H9 (cell line): ENCODE measurements at regions not wholly inside any gene's neighbourhood (a gene's known extent, or its start where the extent isn't known, plus 50 kb on each side); places are given as distances from the start of the nearest gene placed in this dataset.
A peak's percentile ranks its signal among the peaks of the same experiment; 100 is the strongest.

Source experiments
- DNase-seq: peaks from one replicate; pipeline ENCODE4 v3.0.0-alpha.2; 2017
- H2AFZ ChIP-seq: one replicate; pipeline ENCODE4 v1.6.1; 2013; ENCODE audit warnings: mild to moderate bottlenecking, low read length, control low read depth, moderate library complexity
- H2AK5ac ChIP-seq: 2 replicates; pipeline ENCODE4 v1.6.1; 2013; ENCODE audit warnings: low read length, control low read depth, mixed read lengths; ENCODE audit not compliant: insufficient read length
- H2BK120ac ChIP-seq: one replicate; pipeline ENCODE4 v1.6.1; 2013; ENCODE audit warnings: low read depth, mild to moderate bottlenecking, low read length, control low read depth, inconsistent platforms; ENCODE audit not compliant: poor library complexity, severe bottlenecking
- H2BK12ac ChIP-seq: 2 replicates; pipeline ENCODE4 v1.6.1; 2013; ENCODE audit warnings: low read length, control low read depth, mixed read lengths, low read depth; ENCODE audit not compliant: insufficient read length
- H2BK15ac ChIP-seq: 2 replicates; pipeline ENCODE4 v1.6.1; 2013; ENCODE audit warnings: low read depth, low read length, control low read depth
- H2BK20ac ChIP-seq: one replicate; pipeline ENCODE4 v1.6.1; 2013; ENCODE audit warnings: low read depth, mild to moderate bottlenecking, low read length, control low read depth, inconsistent platforms; ENCODE audit not compliant: poor library complexity, severe bottlenecking
- H2BK5ac ChIP-seq: 2 replicates; pipeline ENCODE4 v1.6.1; 2013; ENCODE audit warnings: low read length, control low read depth, mixed read lengths; ENCODE audit not compliant: insufficient read length
- H3K14ac ChIP-seq: 2 replicates; pipeline ENCODE4 v1.6.1; 2013; ENCODE audit warnings: low read length, control low read depth; ENCODE audit not compliant: insufficient read depth
- H3K18ac ChIP-seq: 2 replicates; pipeline ENCODE4 v1.6.1; 2013; ENCODE audit warnings: low read depth, mild to moderate bottlenecking, mixed read lengths, low read length, control low read depth; ENCODE audit not compliant: insufficient read length
- H3K23ac ChIP-seq: 2 replicates; pipeline ENCODE4 v1.6.1; 2013; ENCODE audit warnings: low read length, control low read depth, mixed read lengths, low read depth; ENCODE audit not compliant: insufficient read length
- H3K23me2 ChIP-seq: 2 replicates; pipeline ENCODE4 v1.6.1; 2013; ENCODE audit warnings: low read depth, mild to moderate bottlenecking, mixed read lengths, low read length, control low read depth; ENCODE audit not compliant: insufficient read length, poor library complexity, severe bottlenecking
- H3K27ac ChIP-seq: 2 replicates; pipeline ENCODE4 v1.5.1; 2013; ENCODE audit warnings: low read length, control low read depth, mixed read lengths, low read depth; ENCODE audit not compliant: insufficient read length
- H3K27me3 ChIP-seq: 2 replicates; pipeline ENCODE4 v1.6.1; 2013; ENCODE audit warnings: low read length, control low read depth, inconsistent platforms; ENCODE audit not compliant: insufficient read depth
- H3K4ac ChIP-seq: 2 replicates; pipeline ENCODE4 v1.6.1; 2013; ENCODE audit warnings: low read depth, mild to moderate bottlenecking, control low read depth, inconsistent platforms, low read length, moderate library complexity
- H3K4me1 ChIP-seq: 2 replicates; pipeline ENCODE4 v1.6.1; 2013; ENCODE audit warnings: low read length, control low read depth, inconsistent platforms; ENCODE audit not compliant: insufficient read depth
- H3K4me2 ChIP-seq: 2 replicates; pipeline ENCODE4 v1.6.1; 2013; ENCODE audit warnings: low read length, control low read depth, mixed read lengths; ENCODE audit not compliant: insufficient read length, insufficient read depth
- H3K56ac ChIP-seq: 2 replicates; pipeline ENCODE4 v1.6.1; 2013; ENCODE audit warnings: low read depth, mild to moderate bottlenecking, mixed read lengths, low read length, control low read depth; ENCODE audit not compliant: insufficient read length
- H3K79me1 ChIP-seq: 2 replicates; pipeline ENCODE4 v1.6.1; 2013; ENCODE audit warnings: low read depth, mild to moderate bottlenecking, moderate library complexity, low read length, control low read depth, inconsistent platforms; ENCODE audit not compliant: insufficient read depth, poor library complexity, severe bottlenecking
- H3K79me2 ChIP-seq: 2 replicates; pipeline ENCODE4 v1.6.1; 2013; ENCODE audit warnings: low read length, control low read depth, inconsistent platforms; ENCODE audit not compliant: insufficient read depth
- H3K9ac ChIP-seq: 2 replicates; pipeline ENCODE4 v1.6.1; 2013; ENCODE audit warnings: low read length, control low read depth, mixed read lengths; ENCODE audit not compliant: insufficient read length; ENCODE audit errors: extremely low read depth
- H3K9me3 ChIP-seq: one replicate; pipeline ENCODE4 v1.6.1; 2013; ENCODE audit warnings: low read depth, low read length, inconsistent platforms; ENCODE audit not compliant: control insufficient read depth
- H3T11ph ChIP-seq: one replicate; pipeline ENCODE4 v1.6.1; 2013; ENCODE audit warnings: mild to moderate bottlenecking, low read length, control low read depth, inconsistent platforms
- H4K20me1 ChIP-seq: one replicate; pipeline ENCODE4 v1.6.1; 2013; ENCODE audit not compliant: control insufficient read depth, insufficient read length, insufficient read depth
- H4K5ac ChIP-seq: 2 replicates; pipeline ENCODE4 v1.6.1; 2013; ENCODE audit warnings: low read depth, mild to moderate bottlenecking, mixed read lengths, low read length, control low read depth; ENCODE audit not compliant: insufficient read length
- H4K8ac ChIP-seq: replicated peaks from 2 replicates; pipeline ENCODE4 v1.6.1; 2013; ENCODE audit warnings: low read length, control low read depth, mixed read lengths, low read depth; ENCODE audit not compliant: insufficient read length
- H4K91ac ChIP-seq: 2 replicates; pipeline ENCODE4 v1.6.1; 2013; ENCODE audit warnings: low read depth, mild to moderate bottlenecking, moderate library complexity, mixed read lengths, low read length, control low read depth; ENCODE audit not compliant: insufficient read length
- H3K27ac Mint-ChIP-seq, 3 experiments: 2 replicates in 2 of 3; 3 replicates in 1 of 3; pipeline ENCODE4 v1.8.0; 2020 to 2021; ENCODE audit warnings: mixed read lengths in 3 of 3, mild to moderate bottlenecking in 1 of 3, moderate library complexity in 1 of 3
- H3K27me3 Mint-ChIP-seq: 2 replicates; pipeline ENCODE4 v1.8.0; 2021; ENCODE audit warnings: low read depth, mild to moderate bottlenecking, moderate library complexity, mixed read lengths
- H3K36me3 Mint-ChIP-seq, 3 experiments: 2 replicates in 2 of 3; 3 replicates in 1 of 3; pipeline ENCODE4 v1.8.0; 2020 to 2021; ENCODE audit warnings: low read depth in 3 of 3, mixed read lengths in 3 of 3; ENCODE audit not compliant: insufficient read depth in 1 of 3
- H3K4me1 Mint-ChIP-seq, 2 experiments: 2 replicates each; pipeline ENCODE4 v1.8.0; 2020; ENCODE audit warnings: mixed read lengths in 2 of 2
- H3K4me3 Mint-ChIP-seq, 2 experiments: 2 replicates in 1 of 2; 3 replicates in 1 of 2; pipeline ENCODE4 v1.8.0; 2020 to 2021; ENCODE audit warnings: mild to moderate bottlenecking in 2 of 2, mixed read lengths in 2 of 2, moderate library complexity in 1 of 2
- H3K9me3 Mint-ChIP-seq, 2 experiments: 2 replicates in 1 of 2; 3 replicates in 1 of 2; pipeline ENCODE4 v1.8.0; 2020; ENCODE audit warnings: mild to moderate bottlenecking in 2 of 2, mixed read lengths in 2 of 2, moderate library complexity in 1 of 2
- WGBS: extraction: QIAGEN DNeasy Blood & Tissue Kit; methylation state at CpG from one replicate; pipeline ENCODE4 v1.1.7; 2013; ENCODE audit warnings: missing lambda C conversion rate, low lambda C conversion rate, mixed read lengths; ENCODE audit not compliant: insufficient read length; ENCODE audit errors: extremely low coverage; 5-methylcytosine and 5-hydroxymethylcytosine counted together
- TF ChIP-seq, protein P1 (sequence below): fragments of 200-600 bp; sonication (generic); conservative IDR thresholded peaks from 3 replicates; pipeline ENCODE4 v1.8.0; 2021; ENCODE audit warnings: antibody characterized with exemption, mild to moderate bottlenecking

DNA sequence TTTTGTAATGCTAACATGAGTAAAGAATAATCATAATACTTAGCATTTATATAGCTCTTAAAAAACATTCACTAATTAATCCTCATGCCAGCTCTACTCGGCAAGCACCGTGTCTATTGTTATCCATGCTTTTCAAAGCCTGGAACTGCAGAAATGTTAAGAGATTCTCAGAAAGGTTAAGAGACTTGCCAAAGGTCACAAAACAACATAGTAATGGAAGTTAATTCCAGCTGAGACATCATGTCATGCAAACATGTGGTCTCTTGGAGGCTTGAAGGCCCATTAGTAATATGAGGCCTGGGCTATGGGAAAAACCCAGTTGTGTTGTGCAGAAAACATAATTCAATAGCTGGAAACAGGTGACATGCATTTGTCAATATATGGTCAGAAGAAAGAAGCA is 389.9 kb upstream of the GOT2 start:
- Histone ChIP-seq H3K4me1 (0 out of 2 replicates have a peak, but pooled peaks cover 2% of the 10 kb centered on the region), H3K23me2 (no peaks in the 10 kb centered on the region), H3K9ac (no peak overlapping the region), H3K79me2 (no peaks in the 10 kb centered on the region), H2BK20ac (no peak overlapping the region), H3K9me3 (no peaks in the 10 kb centered on the region), H3K23ac (no peak overlapping the region), H3K27ac (no peak overlapping the region), H3K4me2 (no peak overlapping the region), H3T11ph (no peak overlapping the region), H2BK12ac (no peak overlapping the region), H3K4ac (no peak overlapping the region), H3K56ac (no peak overlapping the region), H3K18ac (no peak overlapping the region), H2AK5ac (no peak overlapping the region), H4K20me1 (no peaks in the 10 kb centered on the region), H4K91ac (no peak overlapping the region), H3K27me3 (no peaks in the 10 kb centered on the region), H2BK5ac (no peak overlapping the region), H3K79me1 (no peaks in the 10 kb centered on the region), H3K14ac (no peak overlapping the region; the same call in 1 of the 2 replicates), H2BK120ac (no peak overlapping the region), H2AFZ (no peak overlapping the region), H4K5ac (no peak overlapping the region), H2BK15ac (no peak overlapping the region), H4K8ac (no peak overlapping the region)
- H3K36me3 Mint-ChIP-seq, result peaks cover 0 to 2% (median 0%) of the 10 kb centered on the region in 3 experiments; a peak in 1 of 7 replicates
- DNase-seq, result no peak
- H3K4me1 Mint-ChIP-seq, result peaks cover 9% of the 10 kb centered on the region in 2 experiments
- peaks cover 0 to 3% of the 10 kb centered on the region in 2 experiments; a peak in 1 of 5 replicates for H3K9me3 Mint-ChIP-seq
- no peak overlapping the region for H3K4me3 Mint-ChIP-seq
- H3K27ac Mint-ChIP-seq, result 0 out of 7 replicates have a peak overlapping the region, but pooled peaks of 1 of the 3 experiments have one; percentile 45
- H3K27me3 Mint-ChIP-seq, result no peaks in the 10 kb centered on the region
- TF ChIP-seq, protein P1, sequence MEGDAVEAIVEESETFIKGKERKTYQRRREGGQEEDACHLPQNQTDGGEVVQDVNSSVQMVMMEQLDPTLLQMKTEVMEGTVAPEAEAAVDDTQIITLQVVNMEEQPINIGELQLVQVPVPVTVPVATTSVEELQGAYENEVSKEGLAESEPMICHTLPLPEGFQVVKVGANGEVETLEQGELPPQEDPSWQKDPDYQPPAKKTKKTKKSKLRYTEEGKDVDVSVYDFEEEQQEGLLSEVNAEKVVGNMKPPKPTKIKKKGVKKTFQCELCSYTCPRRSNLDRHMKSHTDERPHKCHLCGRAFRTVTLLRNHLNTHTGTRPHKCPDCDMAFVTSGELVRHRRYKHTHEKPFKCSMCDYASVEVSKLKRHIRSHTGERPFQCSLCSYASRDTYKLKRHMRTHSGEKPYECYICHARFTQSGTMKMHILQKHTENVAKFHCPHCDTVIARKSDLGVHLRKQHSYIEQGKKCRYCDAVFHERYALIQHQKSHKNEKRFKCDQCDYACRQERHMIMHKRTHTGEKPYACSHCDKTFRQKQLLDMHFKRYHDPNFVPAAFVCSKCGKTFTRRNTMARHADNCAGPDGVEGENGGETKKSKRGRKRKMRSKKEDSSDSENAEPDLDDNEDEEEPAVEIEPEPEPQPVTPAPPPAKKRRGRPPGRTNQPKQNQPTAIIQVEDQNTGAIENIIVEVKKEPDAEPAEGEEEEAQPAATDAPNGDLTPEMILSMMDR, result no peak
- no CpG with 5 or more reads among the region's 2 CpGs for WGBS
